ENCODE measurements at regions not wholly inside any gene's neighbourhood (a gene's known extent, or its start where the extent isn't known, plus 50 kb on each side); places are given as distances from the start of the nearest gene placed in this dataset.

GRCh38 chr15:46117071-46117470, 482.2 kb downstream of the SQOR start:
- TF ChIP-seq POLR2AphosphoS5 (IDR thresholded peaks at IDR 0.05; ENCODE audit: low read depth, low read length) (no peak), POLR2A (IDR thresholded peaks at IDR 0.05; ENCODE audit: low read depth, low read length) (no peak), POU2F2 (IDR thresholded peaks at IDR 0.05; ENCODE audit: low read depth, low read length) (no peak), TAF1 (IDR thresholded peaks at IDR 0.05; ENCODE audit: low read depth, low read length) (no peak), SPI1 (IDR thresholded peaks at IDR 0.05; ENCODE audit: low read depth, low read length) (no peak), PAX5 (IDR thresholded peaks at IDR 0.05; ENCODE audit: insufficient read depth, low read length, severe bottlenecking) (no peak)
